GM19023 (cell line): ENCODE measurements at regions not wholly inside any gene's neighbourhood (a gene's known extent, or its start where the extent isn't known, plus 50 kb on each side); places are given as distances from the start of the nearest gene placed in this dataset.

Experiments
- ATAC-seq: cut with Tn5 transposase; IDR thresholded peaks from one replicate; pipeline ENCODE4 v1.9.1; 2021; ENCODE audit warnings: mild to moderate bottlenecking, moderate library complexity; ENCODE audit not compliant: unreplicated experiment

DNA sequence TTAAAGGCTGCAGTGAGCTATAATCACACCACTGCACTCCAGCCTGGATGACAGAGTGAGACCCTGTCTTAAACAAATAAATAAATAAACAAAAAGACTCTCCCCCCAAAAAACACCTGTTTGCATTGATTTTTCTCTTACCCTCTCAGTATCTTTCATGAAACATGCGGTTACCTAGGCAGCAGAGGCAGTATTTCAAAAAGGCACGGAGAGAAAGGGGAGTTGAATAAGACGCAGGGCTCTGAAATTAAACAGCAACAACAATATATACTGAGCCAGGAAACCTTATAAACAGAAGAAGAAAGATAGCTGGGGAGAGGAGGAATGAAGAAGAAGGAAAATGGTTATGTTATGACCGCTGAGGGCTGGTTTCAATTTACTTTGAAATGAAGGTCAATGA lies 277.6 kb downstream of the BTG1 start:
- no peak for ATAC-seq

DNA sequence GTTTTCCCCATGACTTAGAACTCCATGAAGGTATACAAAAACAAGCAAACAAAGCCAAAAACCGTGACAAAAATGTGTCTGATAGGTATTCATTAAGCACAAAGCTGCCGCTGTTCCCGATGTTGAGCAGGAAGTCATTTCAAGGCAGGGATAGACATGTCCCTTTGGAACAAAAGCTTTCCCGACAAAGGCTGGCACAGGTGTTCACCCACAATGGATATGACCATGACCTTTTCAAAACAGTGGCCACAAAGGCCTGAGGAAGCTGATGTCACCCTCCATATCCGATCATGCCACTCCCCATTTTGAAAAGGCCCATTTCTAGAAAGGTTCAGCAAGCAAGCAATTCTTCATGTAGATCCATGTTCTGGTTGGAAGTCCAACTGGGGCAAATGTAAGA lies 279.1 kb downstream of the BTG1 start:
- no peak for ATAC-seq

DNA sequence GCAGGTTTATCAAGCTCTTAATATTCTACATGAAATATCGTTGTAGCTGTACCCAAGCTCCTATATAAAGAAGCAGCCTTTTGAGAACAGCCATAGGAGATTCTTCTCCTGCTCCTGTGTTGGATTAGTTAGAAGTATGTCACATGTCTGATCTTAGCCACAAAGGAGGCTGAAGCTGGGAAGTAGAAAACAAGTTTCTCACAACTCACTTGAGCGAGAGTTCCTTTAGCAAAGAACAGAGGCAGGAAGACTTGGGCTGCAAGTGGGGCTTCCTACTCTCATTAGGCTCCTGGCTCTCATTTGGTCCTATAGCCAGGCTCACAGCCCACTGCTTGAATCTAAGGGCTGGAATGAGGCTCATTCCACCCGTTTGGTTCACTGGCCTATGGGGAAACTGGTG lies 281.9 kb downstream of the BTG1 start:
- no peak for ATAC-seq

DNA sequence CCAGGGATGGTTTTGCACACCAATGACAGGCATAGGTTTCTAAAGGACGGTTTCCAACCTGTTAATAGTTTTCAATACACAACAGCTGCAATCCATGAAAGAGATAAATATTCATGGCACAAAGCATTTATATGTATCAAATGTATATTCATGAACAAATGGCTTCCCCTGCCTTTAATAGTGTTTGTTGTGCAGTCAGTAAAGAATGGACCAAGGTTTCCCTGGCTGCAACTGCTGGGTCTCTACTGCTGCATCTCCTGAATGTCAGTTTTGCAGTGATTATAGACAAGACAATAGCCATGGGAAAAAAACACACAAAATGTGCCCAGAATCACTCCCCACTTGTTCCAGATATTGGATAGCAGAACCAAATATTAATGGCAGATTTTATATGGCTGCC lies 284.1 kb downstream of the BTG1 start:
- ATAC-seq: no peak

DNA sequence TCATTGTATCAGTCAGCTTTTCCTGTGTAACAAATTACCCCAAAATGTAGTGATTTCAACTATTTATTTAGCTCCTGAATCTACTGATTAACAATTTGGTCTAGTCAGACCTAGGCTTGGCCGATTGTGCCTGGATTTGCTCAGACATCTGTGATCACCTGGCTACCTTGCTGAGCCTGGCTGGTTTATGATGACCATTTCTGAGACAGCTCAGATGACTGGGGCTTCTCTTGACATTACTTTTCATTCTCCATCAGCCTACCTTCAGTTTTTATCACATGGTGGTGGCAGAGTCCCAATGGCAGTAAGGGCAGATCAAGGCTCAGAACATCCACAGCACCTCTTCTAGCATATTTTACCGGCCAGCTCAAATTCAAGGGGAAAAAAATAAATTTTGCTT lies 286.3 kb downstream of the BTG1 start:
- ATAC-seq: no peak

DNA sequence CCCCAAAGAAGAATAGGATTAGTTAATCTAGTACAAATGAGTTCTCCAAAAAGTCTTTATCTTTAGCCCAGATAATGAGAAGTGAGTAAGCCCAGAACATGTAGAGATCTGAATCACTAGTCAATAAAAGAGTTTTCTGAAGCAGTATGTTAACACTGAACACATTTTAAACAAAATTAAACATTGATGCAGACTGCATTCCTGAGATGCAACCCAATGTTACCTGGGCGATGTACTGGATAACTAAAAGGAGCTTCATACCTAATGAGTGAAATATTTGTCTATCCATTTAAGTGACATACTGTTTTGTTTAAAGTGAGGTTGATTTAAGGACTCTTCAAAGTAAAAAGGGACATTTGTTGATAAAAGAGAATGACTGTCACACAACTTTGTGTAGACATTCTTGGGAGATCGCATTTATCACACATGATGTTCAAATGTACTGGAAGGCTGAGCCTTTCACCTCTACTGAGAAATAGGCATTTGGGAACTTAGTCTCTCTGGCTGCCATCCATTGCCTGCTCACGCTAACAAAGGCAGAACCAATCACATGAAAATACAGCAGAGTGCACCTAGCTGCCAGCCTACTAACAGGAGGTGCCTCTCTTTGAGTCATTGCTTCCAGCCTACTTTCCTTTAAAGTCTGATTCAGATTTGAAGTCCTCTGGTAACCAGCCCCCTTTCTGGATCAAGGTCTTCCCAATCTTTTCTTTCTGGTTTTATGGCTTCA lies 287.7 kb downstream of the BTG1 start:
- no peak for ATAC-seq

DNA sequence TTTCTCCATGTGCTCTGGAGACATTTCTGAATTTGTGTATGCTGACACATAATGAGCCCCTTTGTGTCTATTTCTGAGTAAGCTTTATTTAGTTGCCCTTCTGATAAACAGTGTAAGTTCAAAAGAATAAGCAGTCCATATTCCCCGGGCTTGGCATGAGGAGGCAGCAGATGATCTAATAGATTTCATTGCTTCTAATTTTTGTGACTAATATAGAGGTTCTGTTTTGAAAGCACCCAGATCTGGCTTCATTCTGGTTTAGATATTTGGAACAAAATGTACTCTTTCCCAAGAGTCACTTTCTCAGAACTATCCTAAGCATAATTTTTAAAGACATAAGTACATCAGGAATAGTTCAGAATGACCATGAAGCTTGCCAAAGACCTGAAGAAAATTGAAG lies 290.9 kb downstream of the BTG1 start:
- ATAC-seq: no peak

DNA sequence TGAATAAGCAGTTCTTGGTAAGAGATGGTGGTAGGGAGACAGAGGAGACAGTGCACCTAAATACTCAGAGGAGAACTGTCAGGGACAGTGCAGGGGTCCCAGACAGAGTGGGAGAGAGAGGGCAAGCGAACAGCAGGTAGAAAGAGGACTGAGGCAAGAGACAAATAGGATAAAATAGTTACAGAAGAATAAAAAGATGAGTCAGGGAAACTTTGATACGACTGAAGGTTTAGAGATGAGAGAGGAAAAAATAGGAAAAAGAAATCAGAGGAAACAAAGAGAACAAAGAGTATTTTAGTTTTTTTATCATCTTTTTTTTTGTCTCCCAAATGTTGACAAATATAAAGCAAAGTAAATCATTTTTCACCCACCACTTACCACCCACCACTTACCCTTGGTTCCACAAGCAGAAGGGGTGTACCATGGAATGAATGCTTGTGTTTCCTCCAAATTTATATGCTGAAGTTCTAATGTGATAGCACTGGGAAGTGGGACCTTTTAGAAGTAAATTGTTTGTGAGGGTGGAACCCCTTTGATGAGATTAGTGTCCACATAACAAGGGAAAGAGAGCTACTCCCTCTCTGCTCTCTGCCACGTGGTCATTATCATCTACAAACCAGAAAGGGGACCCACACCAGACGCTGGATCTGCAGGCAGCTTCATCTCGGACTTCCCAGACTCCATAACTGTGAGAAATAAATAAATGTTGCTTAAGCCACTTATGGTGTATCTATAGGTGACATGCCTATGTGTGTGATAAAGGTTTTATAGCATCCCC lies 292.1 kb downstream of the BTG1 start:
- ATAC-seq: no peak

DNA sequence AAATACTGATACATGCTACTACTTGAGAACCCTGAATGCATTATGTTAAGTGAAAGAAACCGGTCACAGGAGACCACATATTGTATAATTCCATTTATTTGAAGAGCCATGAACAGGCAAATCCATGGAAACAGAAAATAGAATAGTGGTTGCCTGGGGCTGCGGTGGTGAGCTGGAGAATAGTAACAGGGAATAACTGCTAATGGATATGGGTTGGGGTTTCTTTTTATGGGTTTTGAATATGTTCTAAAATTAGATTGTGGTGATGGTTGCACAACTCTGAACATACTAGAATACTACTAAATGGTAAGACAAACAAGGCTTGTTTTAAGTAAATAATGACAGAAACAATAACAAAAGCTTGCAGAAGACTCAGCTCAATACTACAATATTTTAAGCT lies 293.0 kb downstream of the BTG1 start:
- no peak for ATAC-seq

DNA sequence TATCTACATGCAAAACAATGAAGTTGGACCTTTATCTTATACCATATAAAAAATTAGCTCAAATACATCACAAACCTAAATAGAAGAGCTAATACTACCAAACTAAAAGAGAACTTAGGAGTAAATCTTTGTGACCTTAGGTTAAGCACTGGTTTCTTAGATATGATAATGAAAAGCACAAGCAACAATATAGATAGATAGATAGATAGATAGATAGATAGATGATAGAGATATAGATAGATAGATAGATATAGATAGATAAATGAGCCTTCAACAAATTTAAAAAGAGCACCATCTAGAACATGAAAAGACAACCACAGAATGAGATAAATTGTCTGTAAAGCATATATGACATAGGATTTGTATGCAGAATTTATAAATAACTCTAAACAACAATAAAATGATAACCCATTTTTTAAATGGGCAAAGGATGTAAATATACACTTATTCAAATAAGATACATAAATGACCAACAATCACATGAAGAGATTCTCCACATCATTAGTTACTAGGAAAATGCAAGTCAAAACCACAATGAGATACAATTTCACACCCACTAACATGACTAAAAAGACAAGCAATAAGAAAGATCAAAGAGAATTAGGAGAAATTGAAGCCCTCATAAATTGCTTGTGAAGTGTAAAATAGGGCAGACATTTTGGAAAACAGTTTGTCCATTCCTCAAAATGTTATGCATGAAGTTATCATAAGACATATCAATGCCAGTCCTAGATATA lies 293.7 kb downstream of the BTG1 start:
- no peak for ATAC-seq

DNA sequence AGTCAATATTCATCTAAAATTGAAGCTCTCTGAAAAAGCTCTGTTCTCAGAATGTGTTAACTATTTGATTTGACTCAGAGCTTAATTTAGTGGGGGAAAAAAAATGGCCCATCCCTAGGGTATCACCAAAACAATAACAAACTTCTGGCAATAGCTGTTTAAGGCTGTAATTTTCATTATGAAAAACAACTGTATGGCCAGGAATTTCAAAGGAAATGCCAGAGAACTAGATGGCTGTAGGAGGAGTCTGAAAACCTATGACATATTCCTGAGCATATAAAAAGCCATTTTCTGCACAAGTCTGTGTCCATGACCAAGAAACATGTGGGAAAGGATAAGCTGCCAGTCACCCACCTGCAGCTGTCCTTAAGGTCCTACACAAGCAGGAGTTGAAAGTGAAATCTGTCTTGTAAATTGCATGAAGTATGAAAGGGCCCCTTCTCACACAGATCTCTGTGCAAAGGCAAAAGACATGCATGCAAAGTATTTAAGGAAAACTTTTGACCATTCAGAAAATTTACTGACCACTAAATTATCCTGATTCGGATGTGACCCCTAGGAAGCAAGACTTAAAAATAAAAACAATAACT lies 299.1 kb downstream of the BTG1 start:
- no peak for ATAC-seq

DNA sequence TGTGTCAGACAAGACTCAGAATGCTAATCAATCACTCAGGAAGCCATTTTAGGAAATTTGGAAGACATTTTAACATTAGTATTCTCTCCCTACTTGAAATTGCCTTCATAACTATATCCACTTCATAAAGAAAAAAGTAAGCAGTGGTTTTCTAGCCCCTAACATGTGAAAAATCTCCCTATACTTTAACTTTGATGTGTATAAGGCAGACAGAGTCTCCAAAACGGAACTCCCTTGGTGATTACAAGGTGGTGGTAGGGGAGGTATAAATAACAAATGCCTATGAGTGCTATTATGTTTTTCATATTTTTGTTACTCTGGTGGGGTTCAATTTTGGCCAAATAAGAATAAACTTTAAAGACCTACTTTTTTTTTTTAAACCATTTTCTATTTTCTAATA lies 300.3 kb downstream of the BTG1 start:
- no peak for ATAC-seq

DNA sequence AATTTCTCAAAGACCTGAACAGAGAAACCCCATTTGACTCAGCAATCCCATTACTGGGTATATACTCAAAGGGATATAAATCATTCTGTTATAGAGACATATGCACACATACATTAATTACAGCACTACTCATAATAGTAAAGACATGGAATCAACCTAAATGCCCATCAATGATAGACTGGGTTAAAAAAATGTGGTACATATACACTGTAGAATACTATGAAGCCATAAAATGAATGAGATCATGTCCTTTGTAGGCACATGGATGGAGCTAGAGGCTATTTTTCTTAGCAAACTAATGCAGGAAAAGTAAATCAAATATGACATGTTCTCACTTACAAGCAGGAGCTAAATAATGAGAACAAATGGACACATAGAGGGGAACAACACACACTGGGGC lies 303.8 kb downstream of the BTG1 start:
- ATAC-seq: no peak

DNA sequence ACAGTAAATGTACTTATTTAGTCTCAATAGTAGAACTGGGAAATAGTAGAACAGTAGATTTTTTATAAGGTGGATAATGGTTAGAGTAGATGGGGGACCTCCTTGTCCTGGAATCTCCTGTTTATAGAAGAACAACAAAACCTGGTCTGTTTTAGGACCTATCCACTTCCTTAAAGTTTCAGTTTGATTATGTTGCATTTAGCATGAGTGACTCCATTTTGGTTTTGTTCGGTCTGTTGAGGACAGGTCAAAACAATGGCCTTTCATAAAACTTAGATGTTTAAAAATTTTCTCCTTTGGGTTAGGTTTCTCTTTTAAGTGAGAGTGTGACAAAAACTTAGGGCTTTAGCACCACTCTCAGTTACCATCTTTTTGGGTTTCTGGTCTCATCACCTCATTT lies 308.9 kb downstream of the BTG1 start:
- ATAC-seq: no peak

DNA sequence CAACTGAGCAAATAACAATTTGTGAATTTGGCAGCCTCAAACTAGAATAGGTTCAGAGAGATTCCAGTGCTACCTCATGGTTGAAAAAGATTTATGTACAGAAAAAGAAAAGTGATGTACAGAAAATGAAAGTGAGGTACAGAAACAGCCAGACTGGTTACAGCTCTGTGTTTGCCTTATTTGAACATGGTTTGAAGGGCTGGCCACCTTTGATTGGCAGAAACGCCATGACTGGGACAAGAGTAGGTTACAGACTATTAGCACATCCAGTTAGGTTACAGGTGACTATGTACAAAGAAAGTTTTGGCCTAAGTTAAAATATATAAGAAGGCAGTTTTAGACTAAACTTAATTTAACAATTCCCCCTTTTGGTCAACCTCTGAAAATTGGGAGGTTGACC lies 309.4 kb downstream of the BTG1 start:
- no peak for ATAC-seq

DNA sequence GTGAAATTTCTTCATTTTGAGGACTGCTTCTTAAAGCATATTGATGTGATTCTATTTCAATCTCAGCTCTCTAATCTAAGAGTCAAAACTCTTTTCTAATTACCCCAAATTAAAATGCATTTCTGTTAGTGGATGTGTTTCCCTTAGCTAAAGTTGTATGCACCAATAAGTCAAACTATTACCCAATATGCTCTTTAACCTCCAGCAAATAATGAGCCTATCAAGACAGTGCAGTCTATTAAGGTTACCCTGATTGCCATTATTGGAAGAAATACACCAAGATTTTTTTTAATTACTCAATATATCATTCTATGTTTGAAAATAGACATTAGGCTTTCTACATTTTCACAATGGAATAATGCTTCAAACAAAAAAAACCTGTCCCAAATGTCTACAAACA lies 310.0 kb downstream of the BTG1 start:
- no peak for ATAC-seq

DNA sequence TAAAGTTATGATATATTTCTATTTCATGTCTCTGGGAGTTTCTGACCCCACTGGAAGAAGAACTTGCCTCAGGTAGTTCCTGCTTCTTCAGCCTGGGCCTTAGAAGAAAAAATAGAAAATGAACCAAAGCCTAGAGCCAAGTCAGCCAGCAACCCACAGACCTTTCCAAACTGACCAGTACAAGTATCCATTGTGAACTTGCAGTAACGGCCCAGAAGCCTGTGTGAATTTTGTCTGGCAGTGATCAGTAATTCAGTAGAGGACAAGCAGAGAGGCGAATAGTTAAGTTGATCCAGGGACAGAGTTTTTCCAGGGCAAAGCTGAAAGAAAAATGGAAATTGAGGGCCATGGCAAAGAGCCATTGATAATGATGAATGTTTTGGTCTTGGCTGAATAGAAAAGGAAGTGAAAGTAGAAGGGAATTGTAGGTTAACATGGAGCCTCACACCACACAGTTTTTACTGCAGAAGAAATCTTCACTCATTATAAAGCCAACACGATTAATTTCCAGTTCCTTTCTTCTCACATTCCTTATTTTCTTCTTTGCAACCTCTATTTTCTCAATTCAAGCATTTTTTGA lies 311.8 kb downstream of the BTG1 start:
- ATAC-seq: no peak

DNA sequence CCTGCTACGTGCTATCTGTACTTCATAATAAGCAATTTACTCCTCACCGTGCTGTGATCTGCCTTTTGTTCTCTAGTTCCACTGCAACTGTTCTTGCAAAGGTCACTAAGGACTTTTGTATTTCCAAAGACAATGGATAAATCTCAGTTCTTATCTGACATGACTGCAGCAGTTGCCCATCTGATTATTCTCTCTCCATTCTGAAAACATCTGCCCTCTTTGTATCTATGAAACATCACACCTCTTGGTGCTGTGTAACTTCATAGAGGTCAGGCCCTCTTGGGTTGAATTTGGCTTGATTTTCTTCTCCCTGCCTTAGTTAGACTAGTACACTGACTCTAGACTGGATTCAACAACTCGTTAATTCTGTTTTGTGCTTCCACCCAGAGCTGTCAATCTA lies 319.6 kb downstream of the BTG1 start:
- ATAC-seq: no peak

DNA sequence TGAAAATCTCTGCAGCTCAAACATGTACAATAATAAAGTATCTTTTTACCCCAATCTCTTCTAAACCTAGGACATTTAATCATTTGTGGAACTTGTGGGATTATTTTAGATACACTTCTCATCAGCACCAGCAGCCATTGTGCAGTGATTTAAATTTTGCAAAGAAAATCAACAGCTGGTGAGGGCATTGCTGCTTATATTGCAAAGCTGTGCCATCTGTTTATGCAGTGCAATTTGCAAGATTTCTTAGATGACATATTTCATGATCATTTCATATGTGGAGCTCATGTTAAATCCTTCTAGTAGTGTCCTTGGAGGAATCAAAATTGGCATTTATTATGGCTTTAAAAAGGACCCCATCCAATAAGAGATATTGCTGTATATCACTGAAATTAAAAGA lies 320.7 kb downstream of the BTG1 start:
- ATAC-seq: no peak

DNA sequence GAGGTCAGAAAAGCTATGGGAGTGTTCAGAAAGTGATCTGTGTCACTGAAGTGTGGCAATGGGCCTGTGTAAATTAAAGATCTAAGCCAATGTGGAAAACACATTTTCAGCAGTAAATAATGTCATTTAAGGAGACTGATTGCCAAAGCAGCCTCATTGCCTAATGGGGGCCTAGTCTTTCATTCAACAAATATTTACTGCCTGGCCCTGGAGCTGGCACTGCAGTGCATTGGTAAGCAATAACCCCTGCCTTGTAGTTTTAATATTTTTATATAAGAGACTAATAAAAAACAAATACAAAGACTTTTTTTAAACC lies 326.6 kb downstream of the BTG1 start:
- no peak for ATAC-seq
